ENCODE measurements at regions not wholly inside any gene's neighbourhood (a gene's known extent, or its start where the extent isn't known, plus 50 kb on each side); places are given as distances from the start of the nearest gene placed in this dataset.

DNA sequence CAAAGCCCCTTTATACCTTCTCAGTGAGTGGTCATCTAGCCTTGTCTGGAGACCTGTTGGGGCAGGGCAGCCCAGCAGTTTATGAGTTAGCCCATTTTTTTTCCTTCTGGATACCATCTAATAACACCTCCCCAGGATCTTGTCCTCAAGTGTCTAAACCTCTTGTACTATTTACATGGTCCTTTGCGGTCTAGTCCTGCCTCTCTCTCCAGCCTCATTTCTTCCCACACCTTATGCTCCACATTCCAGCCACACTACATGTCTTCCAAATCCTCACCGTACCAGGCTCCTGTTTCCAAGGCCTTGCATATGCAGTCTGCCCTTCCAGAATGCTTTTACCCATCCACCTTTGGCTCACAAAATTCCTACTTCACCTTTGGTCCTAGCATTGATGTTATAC is 77.2 kb downstream of the ADRB2 start:
- TF ChIP-seq POLR2A (IDR thresholded peaks at IDR 0.05): no peak
- TF ChIP-seq, protein P1, sequence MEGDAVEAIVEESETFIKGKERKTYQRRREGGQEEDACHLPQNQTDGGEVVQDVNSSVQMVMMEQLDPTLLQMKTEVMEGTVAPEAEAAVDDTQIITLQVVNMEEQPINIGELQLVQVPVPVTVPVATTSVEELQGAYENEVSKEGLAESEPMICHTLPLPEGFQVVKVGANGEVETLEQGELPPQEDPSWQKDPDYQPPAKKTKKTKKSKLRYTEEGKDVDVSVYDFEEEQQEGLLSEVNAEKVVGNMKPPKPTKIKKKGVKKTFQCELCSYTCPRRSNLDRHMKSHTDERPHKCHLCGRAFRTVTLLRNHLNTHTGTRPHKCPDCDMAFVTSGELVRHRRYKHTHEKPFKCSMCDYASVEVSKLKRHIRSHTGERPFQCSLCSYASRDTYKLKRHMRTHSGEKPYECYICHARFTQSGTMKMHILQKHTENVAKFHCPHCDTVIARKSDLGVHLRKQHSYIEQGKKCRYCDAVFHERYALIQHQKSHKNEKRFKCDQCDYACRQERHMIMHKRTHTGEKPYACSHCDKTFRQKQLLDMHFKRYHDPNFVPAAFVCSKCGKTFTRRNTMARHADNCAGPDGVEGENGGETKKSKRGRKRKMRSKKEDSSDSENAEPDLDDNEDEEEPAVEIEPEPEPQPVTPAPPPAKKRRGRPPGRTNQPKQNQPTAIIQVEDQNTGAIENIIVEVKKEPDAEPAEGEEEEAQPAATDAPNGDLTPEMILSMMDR (IDR thresholded peaks at IDR 0.05): no peak
